Sciatic nerve (tissue), 2 donors: ENCODE measurements at regions not wholly inside any gene's neighbourhood (a gene's known extent, or its start where the extent isn't known, plus 50 kb on each side); places are given as distances from the start of the nearest gene placed in this dataset.
A peak's percentile ranks its signal among the peaks of the same experiment; 100 is the strongest.

ENCODE experiments used
- ATAC-seq: fragments of 200-7000 bp; cut with Tn5 transposase; one replicate; pipeline ENCODE4 v1.9.1; 2020; ENCODE audit warnings: mild to moderate bottlenecking, moderate library complexity
- DNase-seq: peaks from one replicate; pipeline ENCODE4 v3.0.0-alpha.2; 2020; ENCODE audit warnings: low spot score
- intact Hi-C: fragments of 100-400 bp; cut with DNase I; formaldehyde crosslinking; loops from one replicate; pipeline ENCODE4 v1.14.2; 2022
- donor health status: DM: no; HTN: no; CAD: no.
- donor health status: DM: no; HTN: no; CAD: no.

DNA sequence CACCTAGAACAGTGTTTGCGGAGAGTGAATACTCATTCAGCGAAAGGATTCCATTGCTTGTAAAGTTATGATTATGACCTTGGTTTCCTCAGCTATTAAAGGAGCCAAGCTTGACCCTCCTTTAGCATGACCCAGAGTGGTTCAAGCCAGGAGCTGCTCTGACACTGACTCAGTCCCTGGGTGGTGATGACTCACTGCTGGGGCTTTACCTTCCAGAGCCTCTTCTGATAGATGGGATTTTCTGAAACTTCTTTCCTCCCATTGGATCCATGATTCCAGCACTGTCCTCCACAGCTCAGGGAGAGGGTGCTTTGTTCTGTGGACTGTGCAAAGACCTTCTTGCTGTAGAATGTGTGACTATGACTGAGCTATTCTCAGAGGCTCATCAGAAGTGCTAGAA lies 77.4 kb downstream of the S1PR1 start:
- DNase-seq, result no peak
- no peak for ATAC-seq
- intact Hi-C loops, result no loop called here

DNA sequence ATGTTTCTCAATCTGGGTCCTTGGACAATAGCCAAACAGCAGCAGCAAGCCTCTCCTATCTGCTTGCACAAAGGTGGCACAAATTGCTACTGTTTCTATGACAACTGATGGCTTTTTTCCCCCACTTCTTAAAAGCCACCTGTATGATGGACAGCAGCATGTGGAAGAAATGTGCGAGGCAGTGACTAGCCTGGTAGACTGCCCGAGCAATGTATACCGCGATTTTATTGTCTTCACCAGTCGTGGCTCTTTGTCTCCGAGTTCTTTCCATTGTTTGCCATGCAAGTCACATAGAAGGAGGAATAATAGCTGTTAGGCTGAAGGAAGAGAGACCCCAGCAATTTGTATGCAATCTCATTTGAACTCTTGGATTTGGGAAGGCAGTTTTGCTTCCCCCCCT lies 79.4 kb downstream of the S1PR1 start:
- intact Hi-C loops, result no loop called here
- DNase-seq (no peak), ATAC-seq (no peak)

GRCh38 chr1:101316799-101317198 lies 80.0 kb downstream of the S1PR1 start:
- ATAC-seq (no peak), DNase-seq (no peak)
- intact Hi-C loops, result no loop called here

DNA sequence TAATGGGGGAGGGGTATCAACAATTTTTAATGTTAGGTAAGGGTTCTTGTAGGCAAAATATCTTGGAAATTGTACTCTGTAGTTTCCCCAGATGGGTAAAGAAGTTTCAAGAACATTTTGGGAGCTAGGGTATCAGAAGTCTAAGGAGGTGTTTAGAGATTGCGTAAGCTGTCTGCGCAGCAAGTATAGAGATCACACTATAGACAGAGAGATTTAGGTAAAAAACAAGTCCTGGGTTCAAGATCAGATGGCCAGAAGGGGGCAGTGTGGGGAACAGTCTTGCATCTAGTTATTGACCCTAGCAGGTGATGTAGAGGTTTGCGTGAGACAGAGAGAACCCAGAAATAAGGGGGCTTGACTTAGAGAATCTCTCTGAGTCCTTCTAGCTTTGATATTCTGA lies 80.8 kb downstream of the S1PR1 start:
- DNase-seq (no peak), ATAC-seq (no peak)
- intact Hi-C loops, result no loop called here

DNA sequence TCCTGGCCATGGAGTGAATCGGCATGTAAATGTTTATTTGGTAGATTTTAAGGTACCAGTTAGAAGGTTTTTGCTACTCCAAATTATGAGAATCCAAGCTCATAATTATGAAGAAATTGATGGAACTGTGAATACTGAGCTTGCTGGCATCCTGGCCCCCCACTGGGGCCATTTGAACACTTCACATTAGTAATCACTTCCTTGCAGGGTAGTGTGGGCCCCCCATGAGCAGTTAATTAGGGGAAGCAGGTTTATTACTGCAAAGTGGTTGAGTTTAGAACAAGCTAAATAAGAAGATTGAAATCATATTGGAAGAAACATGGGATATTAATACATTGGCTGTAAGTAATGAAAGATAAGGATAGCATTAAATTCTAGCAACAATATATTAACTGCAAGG lies 86.7 kb downstream of the S1PR1 start:
- no peak for DNase-seq
- intact Hi-C loops, result no loop called here
- ATAC-seq, result no peak

DNA sequence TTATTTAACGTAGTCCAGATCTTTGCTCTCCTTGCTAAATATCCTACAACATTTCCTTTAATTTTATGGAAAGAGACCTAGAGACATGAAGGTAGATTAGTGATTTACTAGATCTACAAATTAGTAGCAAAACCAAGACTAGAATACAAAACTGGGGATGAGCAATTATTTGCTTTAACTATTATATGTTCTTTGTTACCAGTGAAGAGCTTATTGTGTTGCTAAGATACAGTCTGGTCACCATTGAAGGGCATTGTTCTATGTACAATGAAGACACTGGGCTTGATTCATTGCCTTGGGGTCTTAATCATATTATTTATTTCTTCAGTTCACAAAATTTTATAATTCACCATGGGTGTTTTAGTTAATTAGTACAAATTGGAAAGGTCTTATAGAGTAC lies 88.3 kb downstream of the S1PR1 start:
- DNase-seq, result no peak
- no peak for ATAC-seq
- intact Hi-C loops, result no loop called here

GRCh38 chr1:101330427-101331130 lies 93.8 kb downstream of the S1PR1 start:
- no peak for DNase-seq
- no peak for ATAC-seq
- intact Hi-C loops, result no loop called here

- intact Hi-C loops, result no loop called here
- DNase-seq, result no peak
- no peak for ATAC-seq
Measured at GRCh38 chr1:101331794-101332193, 95.0 kb downstream of the S1PR1 start.

DNA sequence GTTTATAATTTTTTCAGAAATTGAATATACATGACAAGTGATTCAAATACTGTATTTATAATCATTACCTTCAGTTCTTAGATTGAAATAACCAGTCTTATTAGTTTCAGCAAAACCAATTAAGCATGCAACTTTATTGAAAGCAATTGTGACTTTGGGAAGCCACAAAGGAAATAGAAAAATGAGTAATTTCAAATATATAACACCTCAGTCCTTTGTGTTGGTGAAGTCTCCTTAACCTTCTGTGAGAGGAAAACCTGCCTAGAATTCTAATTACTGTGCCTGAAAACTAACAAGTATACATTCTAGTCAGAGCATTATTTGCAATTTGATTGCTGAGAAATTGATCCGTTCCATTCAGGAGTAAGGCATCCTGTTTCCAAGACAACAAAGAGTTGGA lies 95.8 kb downstream of the S1PR1 start:
- intact Hi-C loops, result no loop called here
- DNase-seq, result no peak
- ATAC-seq, result no peak

GRCh38 chr1:101333186-101333585 lies 96.4 kb downstream of the S1PR1 start:
- intact Hi-C loops, result no loop called here
- ATAC-seq (no peak), DNase-seq (no peak)

- ATAC-seq, result no peak
- intact Hi-C loops, result no loop called here
- no peak for DNase-seq
Measured at GRCh38 chr1:101337968-101338367, 101.1 kb downstream of the S1PR1 start.

GRCh38 chr1:101338714-101339430 lies 102.1 kb downstream of the S1PR1 start:
- ATAC-seq (no peak), DNase-seq (no peak)
- intact Hi-C loops, result no loop called here

- intact Hi-C loops, result no loop called here
- DNase-seq, result no peak
- no peak for ATAC-seq
Measured at GRCh38 chr1:101344745-101345144, 107.9 kb downstream of the S1PR1 start.

DNA sequence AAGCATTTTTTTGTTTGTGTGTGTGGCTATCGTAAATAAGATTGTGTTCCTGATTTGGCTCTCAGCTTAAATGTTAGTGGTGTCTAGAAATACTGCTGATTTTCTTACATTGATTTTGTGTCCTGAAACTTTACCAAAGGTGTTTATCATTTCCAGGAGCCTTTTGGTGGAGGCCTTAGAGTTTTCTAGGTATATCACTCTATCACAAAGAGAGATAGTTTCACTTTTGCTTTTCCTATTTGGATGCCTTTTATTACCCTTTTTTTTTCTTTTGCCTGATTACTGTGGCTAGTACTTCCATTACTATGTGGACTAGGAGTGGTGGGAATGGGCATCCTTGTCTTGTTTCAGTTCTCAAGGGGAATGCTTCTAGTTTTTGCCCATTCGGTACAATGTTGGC lies 109.6 kb downstream of the S1PR1 start:
- DNase-seq, result no peak
- no peak for ATAC-seq
- intact Hi-C loops, result no loop called here

DNA sequence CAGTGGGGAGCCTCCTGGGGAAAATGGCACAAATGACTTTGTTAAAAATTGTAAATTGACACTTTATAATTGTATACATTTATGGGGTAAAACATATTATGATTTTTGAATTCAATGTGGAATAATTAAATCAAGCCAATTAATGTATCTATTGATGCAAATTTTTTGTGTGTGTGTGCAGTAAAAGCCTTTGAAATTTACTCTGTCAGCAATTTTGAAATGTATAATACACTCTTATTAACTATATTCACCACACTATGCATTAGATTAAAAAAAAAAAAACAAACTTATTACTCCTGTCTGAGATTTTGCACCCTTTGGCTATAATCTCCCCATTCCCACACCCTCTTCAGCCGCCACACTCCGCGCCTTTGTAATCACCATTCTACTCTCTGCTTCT lies 119.2 kb downstream of the S1PR1 start:
- intact Hi-C loops, result no loop called here
- ATAC-seq (no peak), DNase-seq (no peak)

DNA sequence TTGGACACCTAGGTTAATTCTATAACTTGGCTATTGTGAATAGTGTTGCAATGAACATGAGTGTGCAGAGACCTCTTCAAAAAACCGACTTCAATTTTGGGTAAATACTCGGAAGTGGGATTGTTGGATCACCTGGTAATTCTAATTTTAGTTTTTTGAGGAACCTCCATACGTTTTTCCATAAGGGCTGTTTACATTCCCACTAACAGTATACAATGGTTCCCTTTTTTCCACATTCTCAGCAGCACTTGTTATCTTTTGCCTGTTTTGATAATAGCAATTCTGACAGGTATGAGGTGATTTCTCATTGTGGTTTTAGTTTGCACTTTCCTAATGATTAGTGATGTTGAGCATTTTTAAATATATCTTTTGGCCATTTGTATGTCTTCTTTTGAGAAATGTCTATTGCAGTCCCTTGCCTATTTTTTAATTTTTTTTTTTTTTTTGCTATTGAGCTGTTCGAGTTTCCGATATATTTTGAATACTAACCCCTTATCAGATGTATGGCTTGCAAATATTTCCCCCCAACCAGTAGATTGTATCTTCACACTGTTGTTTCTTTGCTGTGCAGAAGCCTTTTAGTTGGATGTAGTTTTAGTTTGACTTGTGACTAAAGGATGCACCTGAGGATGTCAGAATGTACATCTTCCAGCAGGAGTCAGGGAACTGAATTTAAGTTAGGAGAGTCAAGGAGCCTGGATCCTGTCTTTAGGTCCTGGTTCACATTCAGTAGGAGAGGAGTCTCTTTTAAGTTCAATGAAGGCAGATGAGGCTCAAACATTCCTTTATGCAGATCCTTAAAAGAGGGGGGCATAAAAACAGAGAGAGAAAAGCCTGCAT lies 120.0 kb downstream of the S1PR1 start:
- intact Hi-C loops, result no loop called here
- ATAC-seq (no peak), DNase-seq (no peak)

DNA sequence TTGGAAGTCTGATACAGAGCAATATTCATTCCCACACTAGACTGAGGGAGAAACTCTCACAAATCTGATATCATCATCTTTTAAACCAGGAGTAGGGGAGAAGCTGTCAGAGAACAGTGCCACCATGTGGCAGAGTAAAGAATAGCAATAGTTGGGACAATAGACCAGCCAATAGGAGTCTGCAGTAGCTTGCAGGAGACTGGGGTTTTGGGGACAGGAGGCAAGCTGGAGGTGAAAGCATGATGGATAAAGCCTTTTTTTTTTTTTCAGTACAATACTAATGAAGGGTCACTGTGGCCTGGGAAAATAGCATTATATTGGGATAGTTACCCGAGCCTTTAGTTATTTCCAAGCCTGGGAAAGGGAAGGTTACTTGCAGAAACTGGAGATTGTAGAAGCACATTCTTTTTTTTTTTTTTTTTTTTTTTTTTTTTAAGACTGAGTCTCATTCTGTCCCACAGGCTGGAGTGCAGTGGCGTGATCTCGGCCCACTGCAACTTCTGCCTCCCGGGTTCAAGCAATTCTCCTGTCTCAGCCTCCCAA lies 120.7 kb downstream of the S1PR1 start:
- intact Hi-C loops, result no loop called here
- ATAC-seq, result peak; percentile 95
- DNase-seq, result peak; percentile 62

DNA sequence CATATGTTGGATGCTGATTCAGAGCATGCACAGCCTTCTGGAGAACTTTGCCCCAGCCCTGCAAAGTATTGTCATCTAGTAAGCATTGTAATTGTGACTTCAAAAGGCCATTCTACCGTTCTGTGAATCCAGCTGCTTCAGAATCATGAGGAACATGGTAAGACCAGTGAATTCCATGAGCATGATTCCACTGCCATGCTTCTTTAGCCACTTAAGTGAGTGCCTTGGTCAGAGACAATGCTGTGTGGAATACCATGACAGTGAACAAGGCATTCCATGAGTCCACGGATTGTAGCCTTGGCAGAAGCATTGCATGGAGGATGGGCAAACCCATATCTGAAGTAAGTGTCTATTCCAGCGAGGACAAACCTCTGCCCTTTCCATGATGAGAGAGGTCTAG lies 123.7 kb downstream of the S1PR1 start:
- DNase-seq (no peak), ATAC-seq (no peak)
- intact Hi-C loops, result no loop called here

DNA sequence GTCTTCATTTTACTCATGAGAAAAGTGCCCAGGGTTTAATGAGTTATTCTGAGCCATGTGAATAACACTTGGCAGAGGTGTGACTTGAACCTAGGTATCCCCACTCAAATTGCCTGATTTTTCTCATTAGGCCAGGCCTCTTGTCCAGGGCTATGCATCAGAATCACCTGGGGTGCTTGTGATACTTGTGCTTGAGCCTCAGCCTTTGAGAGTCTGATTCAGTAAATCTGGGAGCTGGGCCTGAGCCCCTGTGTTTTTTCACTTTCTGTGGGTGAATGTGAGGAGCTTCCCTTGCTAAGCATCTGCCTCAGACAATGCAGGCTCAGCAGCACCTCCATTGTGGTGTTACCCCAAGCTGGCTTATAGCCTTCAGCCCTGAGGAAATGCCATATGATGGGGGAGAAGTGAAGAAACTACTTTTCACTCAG lies 127.1 kb downstream of the S1PR1 start:
- intact Hi-C loops, result no loop called here
- no peak for DNase-seq
- ATAC-seq, result no peak
